Mammary epithelial cell (primary cell): ENCODE measurements at regions not wholly inside any gene's neighbourhood (a gene's known extent, or its start where the extent isn't known, plus 50 kb on each side); places are given as distances from the start of the nearest gene placed in this dataset.

Source experiments
- EZH2 ChIP-seq: IDR thresholded peaks from 2 replicates; pipeline ENCODE4 v1.6.1; 2012; ENCODE audit warnings: low read length, inconsistent platforms, borderline replicate concordance
- TF ChIP-seq, protein P1 (sequence below), 2 donors: IDR thresholded peaks in 1 of 2; conservative IDR thresholded peaks in 1 of 2; 2 replicates each; pipeline ENCODE4 v1.5.1; 2011 to 2012; ENCODE audit warnings: inconsistent platforms in 2 of 2, low read length in 2 of 2, mild to moderate bottlenecking in 2 of 2, control low read depth in 1 of 2, low read depth in 1 of 2; ENCODE audit not compliant: insufficient read depth in 1 of 2; ENCODE audit errors: extremely low read depth in 1 of 2

GRCh38 chr15:35678774-35679173 lies 132.8 kb upstream of the DPH6 start:
- TF ChIP-seq, protein P1, sequence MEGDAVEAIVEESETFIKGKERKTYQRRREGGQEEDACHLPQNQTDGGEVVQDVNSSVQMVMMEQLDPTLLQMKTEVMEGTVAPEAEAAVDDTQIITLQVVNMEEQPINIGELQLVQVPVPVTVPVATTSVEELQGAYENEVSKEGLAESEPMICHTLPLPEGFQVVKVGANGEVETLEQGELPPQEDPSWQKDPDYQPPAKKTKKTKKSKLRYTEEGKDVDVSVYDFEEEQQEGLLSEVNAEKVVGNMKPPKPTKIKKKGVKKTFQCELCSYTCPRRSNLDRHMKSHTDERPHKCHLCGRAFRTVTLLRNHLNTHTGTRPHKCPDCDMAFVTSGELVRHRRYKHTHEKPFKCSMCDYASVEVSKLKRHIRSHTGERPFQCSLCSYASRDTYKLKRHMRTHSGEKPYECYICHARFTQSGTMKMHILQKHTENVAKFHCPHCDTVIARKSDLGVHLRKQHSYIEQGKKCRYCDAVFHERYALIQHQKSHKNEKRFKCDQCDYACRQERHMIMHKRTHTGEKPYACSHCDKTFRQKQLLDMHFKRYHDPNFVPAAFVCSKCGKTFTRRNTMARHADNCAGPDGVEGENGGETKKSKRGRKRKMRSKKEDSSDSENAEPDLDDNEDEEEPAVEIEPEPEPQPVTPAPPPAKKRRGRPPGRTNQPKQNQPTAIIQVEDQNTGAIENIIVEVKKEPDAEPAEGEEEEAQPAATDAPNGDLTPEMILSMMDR (conservative IDR thresholded peaks at IDR 0.05 in 1 of 2, IDR thresholded peaks at IDR 0.05 in 1 of 2; ENCODE audit: extremely low read depth in 1 of 2, insufficient read depth in 1 of 2, low read depth in 1 of 2, low read length in 2 of 2): no peak
- no peak for TF ChIP-seq EZH2
